K562 (cell line): ENCODE measurements at regions not wholly inside any gene's neighbourhood (a gene's known extent, or its start where the extent isn't known, plus 50 kb on each side); places are given as distances from the start of the nearest gene placed in this dataset.

Source experiments
- ATAC-seq: fragments of 200-7000 bp; cut with Tn5 transposase; 3 replicates; pipeline ENCODE4 v1.9.1; 2020; ENCODE audit warnings: moderate library complexity
- BruUV-seq: library from RNA; stranded (reverse); fragments of 400-500 nt; replicated peaks from 2 replicates; lab custom pipeline; 2021; lab: Mats Ljungman, UMichigan
- CTCF ChIA-PET: fragments of 300-600 bp; formaldehyde crosslinking; extraction: SDS; loops from one replicate; lab custom pipeline; 2021; ENCODE audit warnings: low intra/inter-chr PET ratio; lab: Yijun Ruan, JAX
- POLR2A ChIA-PET: fragments of 300-600, 350-650 bp; sonication (Branson Sonifier 250); formaldehyde crosslinking; extraction: SDS; loops from one replicate; lab custom pipeline; 2021; ENCODE audit warnings: antibody characterized with exemption, inconsistent platforms; lab: Yijun Ruan, JAX
- DNase-seq, 4 experiments: peaks; one replicate each; pipeline versions ENCODE4 v3.0.0 to v3.0.0-alpha.2; 2011 to 2018; ENCODE audit warnings: low spot score in 3 of 4, mixed read lengths in 3 of 4; ENCODE audit errors: extremely low read depth in 1 of 4
- FAIRE-seq: peaks from 2 replicates; lab custom pipeline; 2011; peaks lifted over from hg19 to GRCh38; lab: Jason Lieb, UNC
- H2AFZ ChIP-seq: 2 replicates; pipeline ENCODE4 v1.6.0; 2011; ENCODE audit warnings: low read depth, low read length, control low read depth, inconsistent platforms
- H3K27ac ChIP-seq: fragments of 200-600 bp; 3 replicates; pipeline ENCODE4 v1.8.0; 2011; ENCODE audit warnings: low read depth, mild to moderate bottlenecking, control low read depth, inconsistent platforms, low read length, moderate library complexity, mixed read lengths; ENCODE audit errors: extremely low read depth
- H3K27me3 ChIP-seq, 2 experiments: fragments of 300-600 bp in 1 of 2; 2 replicates in 1 of 2; 3 replicates in 1 of 2; pipeline versions ENCODE4 v1.6.0 to v1.8.0; 2011; ENCODE audit warnings: inconsistent platforms in 2 of 2, low read length in 2 of 2, mild to moderate bottlenecking in 1 of 2, mixed read lengths in 1 of 2, moderate library complexity in 1 of 2; ENCODE audit not compliant: control insufficient read depth in 2 of 2, insufficient read depth in 2 of 2
- H3K36me3 ChIP-seq: fragments of 300-600 bp; 3 replicates; pipeline ENCODE4 v1.8.0; 2011; ENCODE audit warnings: mild to moderate bottlenecking, low read length, inconsistent platforms; ENCODE audit not compliant: control insufficient read depth, insufficient read depth
- H3K4me1 ChIP-seq, 2 experiments: fragments of 200-600 bp in 1 of 2; replicated peaks in 1 of 2; 2 replicates in 1 of 2; 3 replicates in 1 of 2; pipeline versions ENCODE4 v1.5.1 to v1.8.0; 2011; ENCODE audit warnings: inconsistent platforms in 2 of 2, low read length in 2 of 2, mild to moderate bottlenecking in 1 of 2, mixed read lengths in 1 of 2, moderate library complexity in 1 of 2; ENCODE audit not compliant: control insufficient read depth in 2 of 2, insufficient read depth in 2 of 2
- H3K4me2 ChIP-seq: 2 replicates; pipeline ENCODE4 v1.6.1; 2011; ENCODE audit warnings: low read length, control low read depth, inconsistent platforms, mixed read lengths; ENCODE audit not compliant: insufficient read depth
- H3K4me3 ChIP-seq: fragments of 200-600 bp; sonication (generic), shearing (Covaris generic); 2 replicates; pipeline ENCODE4 v1.5.1; 2016; ENCODE audit warnings: control low read depth, inconsistent platforms
- H3K79me2 ChIP-seq: fragments of 200-600 bp; 3 replicates; pipeline ENCODE4 v1.8.0; 2011; ENCODE audit warnings: low read length, inconsistent platforms; ENCODE audit not compliant: control insufficient read depth, insufficient read depth
- H3K9ac ChIP-seq, 2 experiments: 2 replicates each; pipeline versions ENCODE4 v1.6.0 to v1.6.1; 2011; ENCODE audit warnings: low read depth in 2 of 2, low read length in 2 of 2, control low read depth in 1 of 2, inconsistent platforms in 1 of 2, mild to moderate bottlenecking in 1 of 2, mixed read lengths in 1 of 2; ENCODE audit not compliant: insufficient read depth in 1 of 2
- H3K9me1 ChIP-seq: one replicate; pipeline ENCODE4 v1.6.0; 2011; ENCODE audit warnings: inconsistent platforms, mild to moderate bottlenecking, low read length, moderate library complexity; ENCODE audit not compliant: control insufficient read depth, insufficient read depth
- H3K9me3 ChIP-seq: replicated peaks from 2 replicates; pipeline ENCODE4 v1.5.1; 2011; ENCODE audit warnings: low read depth, low read length, inconsistent platforms; ENCODE audit not compliant: control insufficient read depth, insufficient read depth
- H4K20me1 ChIP-seq: replicated peaks from 2 replicates; pipeline ENCODE4 v1.6.1; 2011; ENCODE audit warnings: low read length, inconsistent platforms, mixed read lengths; ENCODE audit not compliant: control insufficient read depth, insufficient read depth
- CBFA2T2 ChIP-seq: fragments of 450-650 bp; conservative IDR thresholded peaks from 2 replicates; pipeline ENCODE4 v1.6.1; 2017; ENCODE audit warnings: mild to moderate bottlenecking
- CBFA2T3 ChIP-seq: fragments of 450-650 bp; IDR thresholded peaks from 2 replicates; pipeline ENCODE4 v1.6.1; 2017
- STAG1 ChIP-seq: sonication (generic); formaldehyde crosslinking; IDR thresholded peaks from 2 replicates; pipeline ENCODE4 v1.5.0; 2020; ENCODE audit warnings: missing genetic modification reagents, borderline replicate concordance
- STAT5B ChIP-seq: fragments of 250-450 bp; sonication (Bioruptor Pico); IDR thresholded peaks from 2 replicates; pipeline ENCODE4 v1.8.0; 2021; ENCODE audit warnings: mild to moderate bottlenecking, inconsistent platforms
- TAL1 ChIP-seq: fragments of 450-650 bp; IDR thresholded peaks from 2 replicates; pipeline ENCODE4 v1.6.1; 2016; ENCODE audit warnings: mild to moderate bottlenecking
- TCF7 ChIP-seq: sonication (generic); IDR thresholded peaks from 2 replicates; pipeline ENCODE4 v1.6.1; 2016; ENCODE audit warnings: antibody characterized with exemption, borderline replicate concordance
- TEAD4 ChIP-seq, 2 experiments: sonication (generic) in 1 of 2; formaldehyde crosslinking in 1 of 2; IDR thresholded peaks; 2 replicates each; pipeline versions ENCODE4 v1.6.1 to v1.8.0; 2012 to 2022; ENCODE audit warnings: borderline replicate concordance in 1 of 2, inconsistent platforms in 1 of 2, low read length in 1 of 2, mild to moderate bottlenecking in 1 of 2, missing genetic modification reagents in 1 of 2
- TRIM24 ChIP-seq, 2 experiments: fragments of 450-650 bp; IDR thresholded peaks; 2 replicates each; pipeline ENCODE4 v1.6.1; 2016
- ZFP36 ChIP-seq: fragments of 150-350 bp; IDR thresholded peaks from 2 replicates; pipeline ENCODE4 v1.6.1; 2018; ENCODE audit warnings: low read length, low read depth; ENCODE audit not compliant: partially characterized antibody
- WGBS: fragments of 100-300 bp; shearing (Covaris generic); methylation state at CpG from one replicate; pipeline ENCODE4 v1.1.6; 2016; ENCODE audit warnings: low coverage, mixed read lengths; ENCODE audit not compliant: insufficient coverage; ENCODE audit errors: missing lambda C conversion rate; 5-methylcytosine and 5-hydroxymethylcytosine counted together
- in situ Hi-C: fragments of 300-500 bp; cut with MboI; formaldehyde crosslinking; loops from 4 replicates; pipeline ENCODE4 v1.15.0; 2018; ENCODE audit warnings: inconsistent platforms, mixed read lengths
- intact Hi-C: fragments of 100-400 bp; cut with micrococcal nuclease; formaldehyde crosslinking; loops from 2 replicates; pipeline ENCODE4 v1.14.2; 2022
- TF ChIP-seq, protein P1 (sequence below): fragments of 250-450 bp; sonication (Bioruptor Pico); IDR thresholded peaks from 2 replicates; pipeline ENCODE4 v1.6.1; 2021; ENCODE audit warnings: mild to moderate bottlenecking

- TF ChIP-seq STAT5B: no peak
- TF ChIP-seq, protein P1, sequence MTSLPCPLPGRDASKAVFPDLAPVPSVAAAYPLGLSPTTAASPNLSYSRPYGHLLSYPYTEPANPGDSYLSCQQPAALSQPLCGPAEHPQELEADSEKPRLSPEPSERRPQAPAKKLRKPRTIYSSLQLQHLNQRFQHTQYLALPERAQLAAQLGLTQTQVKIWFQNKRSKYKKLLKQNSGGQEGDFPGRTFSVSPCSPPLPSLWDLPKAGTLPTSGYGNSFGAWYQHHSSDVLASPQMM (CRISPR knock-in tag): no peak
Measured at GRCh38 chr20:51979226-51979625, 176.9 kb upstream of the SALL4 start (continued).

DNA sequence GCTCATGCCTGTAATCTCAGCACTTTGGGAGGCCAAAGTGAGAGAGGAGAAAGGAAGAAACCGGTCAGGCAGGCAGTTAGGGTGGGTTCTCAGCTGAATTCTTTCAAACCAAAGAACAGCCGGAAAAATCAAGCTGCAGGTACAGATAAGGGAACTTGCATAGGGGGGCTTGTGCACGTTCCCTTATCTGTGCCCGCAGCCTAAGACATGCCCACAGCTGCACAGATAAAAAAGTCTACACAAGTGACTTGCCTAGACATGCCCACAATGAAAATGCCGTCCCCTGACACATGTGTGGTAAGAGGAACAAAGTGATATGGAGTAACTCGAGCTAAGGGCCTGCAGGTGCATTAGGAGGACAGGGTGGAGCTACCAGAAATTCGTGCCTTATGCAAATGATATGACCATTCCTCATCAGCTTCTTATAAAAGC, 175.8 kb upstream of the SALL4 start:
- FAIRE-seq (no peak), ATAC-seq (no peak), DNase-seq (no peak)
- no peak overlapping the region for H3K27ac ChIP-seq
- intact Hi-C loops: no loop called here
- no peaks in the 10 kb centered on the region for H3K4me1 ChIP-seq
- H4K20me1 ChIP-seq: no peaks in the 10 kb centered on the region
- H3K27me3 ChIP-seq: no peaks in the 10 kb centered on the region; a peak in 1 of 5 replicates
- TF ChIP-seq ZFP36 (peak; percentile 77), CBFA2T2 (peak; percentile 49), STAG1 (CRISPR knock-in tag) (no peak), TAL1 (peak; percentile 44; the same call in 1 of the 2 replicates), TRIM24 (IDR thresholded peaks at IDR 0.05) (0 out of 4 replicates have a peak, but pooled peaks of 1 of the 2 experiments have one; percentile 25), TCF7 (no peak), CBFA2T3 (peak; percentile 66), TEAD4 (IDR thresholded peaks at IDR 0.05; ENCODE audit: low read length) (peak; percentile 59; the same call in 1 of the 2 replicates), TEAD4 (CRISPR knock-in tag; IDR thresholded peaks at IDR 0.05; ENCODE audit: borderline replicate concordance) (no peak)
- H3K9me1 ChIP-seq: no peaks in the 10 kb centered on the region
- BruUV-seq: no TSS peak
- POLR2A ChIA-PET: no interaction called here
- in situ Hi-C loops: no loop called here
- H3K4me2 ChIP-seq: no peak overlapping the region
- no peaks in the 10 kb centered on the region for H3K79me2 ChIP-seq
- no peak overlapping the region for H3K4me3 ChIP-seq
- H3K36me3 ChIP-seq: no peaks in the 10 kb centered on the region
- no peak overlapping the region for H2AFZ ChIP-seq
- WGBS: under 1% methylated on average over 7 of the region's 7 CpGs
- H3K9ac ChIP-seq: no peak overlapping the region
- H3K9me3 ChIP-seq: 0 out of 2 replicates have a peak, but pooled peaks cover 2% of the 10 kb centered on the region
- CTCF ChIA-PET: no interaction called here
